K562 (cell line): ENCODE measurements at regions not wholly inside any gene's neighbourhood (a gene's known extent, or its start where the extent isn't known, plus 50 kb on each side); places are given as distances from the start of the nearest gene placed in this dataset.

Source experiments
- ATAC-seq: fragments of 200-7000 bp; cut with Tn5 transposase; 3 replicates; pipeline ENCODE4 v1.9.1; 2020; ENCODE audit warnings: moderate library complexity
- BruUV-seq: library from RNA; stranded (reverse); fragments of 400-500 nt; replicated peaks from 2 replicates; lab custom pipeline; 2021; lab: Mats Ljungman, UMichigan
- CTCF ChIA-PET: fragments of 300-600 bp; formaldehyde crosslinking; extraction: SDS; loops from one replicate; lab custom pipeline; 2021; ENCODE audit warnings: low intra/inter-chr PET ratio; lab: Yijun Ruan, JAX
- POLR2A ChIA-PET: fragments of 300-600, 350-650 bp; sonication (Branson Sonifier 250); formaldehyde crosslinking; extraction: SDS; loops from one replicate; lab custom pipeline; 2021; ENCODE audit warnings: antibody characterized with exemption, inconsistent platforms; lab: Yijun Ruan, JAX
- DNase-seq, 4 experiments: peaks; one replicate each; pipeline versions ENCODE4 v3.0.0 to v3.0.0-alpha.2; 2011 to 2018; ENCODE audit warnings: low spot score in 3 of 4, mixed read lengths in 3 of 4; ENCODE audit errors: extremely low read depth in 1 of 4
- FAIRE-seq: peaks from 2 replicates; lab custom pipeline; 2011; peaks lifted over from hg19 to GRCh38; lab: Jason Lieb, UNC
- H2AFZ ChIP-seq: 2 replicates; pipeline ENCODE4 v1.6.0; 2011; ENCODE audit warnings: low read depth, low read length, control low read depth, inconsistent platforms
- H3K27ac ChIP-seq: fragments of 200-600 bp; 3 replicates; pipeline ENCODE4 v1.8.0; 2011; ENCODE audit warnings: low read depth, mild to moderate bottlenecking, control low read depth, inconsistent platforms, low read length, moderate library complexity, mixed read lengths; ENCODE audit errors: extremely low read depth
- H3K27me3 ChIP-seq, 2 experiments: fragments of 300-600 bp in 1 of 2; 2 replicates in 1 of 2; 3 replicates in 1 of 2; pipeline versions ENCODE4 v1.6.0 to v1.8.0; 2011; ENCODE audit warnings: inconsistent platforms in 2 of 2, low read length in 2 of 2, mild to moderate bottlenecking in 1 of 2, mixed read lengths in 1 of 2, moderate library complexity in 1 of 2; ENCODE audit not compliant: control insufficient read depth in 2 of 2, insufficient read depth in 2 of 2
- H3K36me3 ChIP-seq: fragments of 300-600 bp; 3 replicates; pipeline ENCODE4 v1.8.0; 2011; ENCODE audit warnings: mild to moderate bottlenecking, low read length, inconsistent platforms; ENCODE audit not compliant: control insufficient read depth, insufficient read depth
- H3K4me1 ChIP-seq, 2 experiments: fragments of 200-600 bp in 1 of 2; replicated peaks in 1 of 2; 2 replicates in 1 of 2; 3 replicates in 1 of 2; pipeline versions ENCODE4 v1.5.1 to v1.8.0; 2011; ENCODE audit warnings: inconsistent platforms in 2 of 2, low read length in 2 of 2, mild to moderate bottlenecking in 1 of 2, mixed read lengths in 1 of 2, moderate library complexity in 1 of 2; ENCODE audit not compliant: control insufficient read depth in 2 of 2, insufficient read depth in 2 of 2
- H3K4me2 ChIP-seq: 2 replicates; pipeline ENCODE4 v1.6.1; 2011; ENCODE audit warnings: low read length, control low read depth, inconsistent platforms, mixed read lengths; ENCODE audit not compliant: insufficient read depth
- H3K4me3 ChIP-seq: fragments of 200-600 bp; sonication (generic), shearing (Covaris generic); 2 replicates; pipeline ENCODE4 v1.5.1; 2016; ENCODE audit warnings: control low read depth, inconsistent platforms
- H3K79me2 ChIP-seq: fragments of 200-600 bp; 3 replicates; pipeline ENCODE4 v1.8.0; 2011; ENCODE audit warnings: low read length, inconsistent platforms; ENCODE audit not compliant: control insufficient read depth, insufficient read depth
- H3K9ac ChIP-seq, 2 experiments: 2 replicates each; pipeline versions ENCODE4 v1.6.0 to v1.6.1; 2011; ENCODE audit warnings: low read depth in 2 of 2, low read length in 2 of 2, control low read depth in 1 of 2, inconsistent platforms in 1 of 2, mild to moderate bottlenecking in 1 of 2, mixed read lengths in 1 of 2; ENCODE audit not compliant: insufficient read depth in 1 of 2
- H3K9me1 ChIP-seq: one replicate; pipeline ENCODE4 v1.6.0; 2011; ENCODE audit warnings: inconsistent platforms, mild to moderate bottlenecking, low read length, moderate library complexity; ENCODE audit not compliant: control insufficient read depth, insufficient read depth
- H3K9me3 ChIP-seq: replicated peaks from 2 replicates; pipeline ENCODE4 v1.5.1; 2011; ENCODE audit warnings: low read depth, low read length, inconsistent platforms; ENCODE audit not compliant: control insufficient read depth, insufficient read depth
- H4K20me1 ChIP-seq: replicated peaks from 2 replicates; pipeline ENCODE4 v1.6.1; 2011; ENCODE audit warnings: low read length, inconsistent platforms, mixed read lengths; ENCODE audit not compliant: control insufficient read depth, insufficient read depth
- BDP1 ChIP-seq: IDR thresholded peaks from 3 replicates; pipeline ENCODE4 v1.6.1; 2011; ENCODE audit not compliant: insufficient read length, insufficient read depth
- CHCHD3 ChIP-seq: fragments of 250-450 bp; sonication (Bioruptor Pico); IDR thresholded peaks from 2 replicates; pipeline ENCODE4 v2.1.2; 2022; ENCODE audit warnings: mild to moderate bottlenecking
- HLTF ChIP-seq: fragments of 450-650 bp; IDR thresholded peaks from 2 replicates; pipeline ENCODE4 v1.6.1; 2016
- SIX5 ChIP-seq, 2 experiments: IDR thresholded peaks; 2 replicates each; pipeline ENCODE4 v1.6.1; 2011; ENCODE audit warnings: low read length in 2 of 2, borderline replicate concordance in 1 of 2, low read depth in 1 of 2, mild to moderate bottlenecking in 1 of 2, moderate library complexity in 1 of 2; ENCODE audit not compliant: insufficient read depth in 1 of 2
- TAF7 ChIP-seq: fragments of 450-650 bp; IDR thresholded peaks from 2 replicates; pipeline ENCODE4 v1.6.1; 2016; ENCODE audit warnings: missing genetic modification characterization, missing compliant biosample characterization
- TEAD1 ChIP-seq, 2 experiments: fragments of 450-650 bp in 1 of 2; sonication (generic) in 1 of 2; formaldehyde crosslinking; IDR thresholded peaks; 2 replicates each; pipeline versions ENCODE4 v1.4.0 to v1.8.0; 2020 to 2022; ENCODE audit warnings: mild to moderate bottlenecking in 2 of 2, missing genetic modification reagents in 1 of 2
- ZNF165 ChIP-seq: fragments of 250-450 bp; sonication (Bioruptor Pico); IDR thresholded peaks from 2 replicates; pipeline ENCODE4 v1.4.0; 2020; ENCODE audit warnings: borderline replicate concordance
- ZNF445 ChIP-seq: fragments of 250-450 bp; sonication (Bioruptor Pico); IDR thresholded peaks from 2 replicates; pipeline ENCODE4 v1.4.0; 2020; ENCODE audit warnings: low read depth, mild to moderate bottlenecking, moderate library complexity
- ZNF589 ChIP-seq: fragments of 200-800 bp; sonication (Bioruptor generic); IDR thresholded peaks from 2 replicates; pipeline ENCODE4 v1.6.1; 2016; ENCODE audit warnings: low read depth, missing genetic modification characterization, missing compliant biosample characterization
- ZNF707 ChIP-seq: fragments of 250-450 bp; sonication (Bioruptor Pico); conservative IDR thresholded peaks from 2 replicates; pipeline ENCODE4 v1.8.0; 2022; ENCODE audit warnings: inconsistent platforms, mild to moderate bottlenecking, moderate library complexity
- ZNF77 ChIP-seq: fragments of 250-450 bp; sonication (Bioruptor Pico); IDR thresholded peaks from 2 replicates; pipeline ENCODE4 v1.5.0; 2020
- ZNF780A ChIP-seq: fragments of 250-450 bp; sonication (Bioruptor Pico); IDR thresholded peaks from 2 replicates; pipeline ENCODE4 v1.5.0; 2021; ENCODE audit warnings: mild to moderate bottlenecking
- WGBS: fragments of 100-300 bp; shearing (Covaris generic); methylation state at CpG from one replicate; pipeline ENCODE4 v1.1.6; 2016; ENCODE audit warnings: low coverage, mixed read lengths; ENCODE audit not compliant: insufficient coverage; ENCODE audit errors: missing lambda C conversion rate; 5-methylcytosine and 5-hydroxymethylcytosine counted together
- in situ Hi-C: fragments of 300-500 bp; cut with MboI; formaldehyde crosslinking; loops from 4 replicates; pipeline ENCODE4 v1.15.0; 2018; ENCODE audit warnings: inconsistent platforms, mixed read lengths
- intact Hi-C: fragments of 100-400 bp; cut with micrococcal nuclease; formaldehyde crosslinking; loops from 2 replicates; pipeline ENCODE4 v1.14.2; 2022
- TF ChIP-seq, protein P1 (sequence below): fragments of 450-650 bp; IDR thresholded peaks from 2 replicates; pipeline ENCODE4 v1.6.1; 2016; ENCODE audit warnings: mild to moderate bottlenecking
- TF ChIP-seq, protein P2 (sequence below): fragments of 450-650 bp; IDR thresholded peaks from 2 replicates; pipeline ENCODE4 v1.6.1; 2018; ENCODE audit not compliant: partially characterized antibody
- TF ChIP-seq, protein P3 (sequence below): fragments of 150-350 bp; IDR thresholded peaks from 2 replicates; pipeline ENCODE4 v1.6.1; 2014; ENCODE audit warnings: low read depth, mild to moderate bottlenecking, low read length, borderline replicate concordance

DNA sequence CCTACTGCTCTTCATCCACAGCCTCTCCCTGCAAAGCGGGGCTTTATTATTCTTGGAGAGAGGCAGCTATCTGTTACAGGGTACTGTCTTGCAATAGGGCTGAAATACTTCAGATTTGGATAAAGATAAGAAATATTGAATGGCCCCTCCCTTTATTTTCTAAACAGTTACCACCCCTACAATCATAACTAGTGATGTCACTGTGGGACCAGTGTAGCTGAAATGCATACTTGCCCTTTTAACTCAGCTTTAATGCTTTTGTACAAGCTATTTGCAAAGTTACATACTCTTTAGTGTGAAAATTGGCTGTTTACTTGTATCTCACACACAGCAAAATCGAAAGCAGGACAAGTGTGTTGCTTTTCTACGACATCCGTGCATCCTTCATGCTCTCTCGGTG is 261.7 kb upstream of the GATB start:
- POLR2A ChIA-PET = interaction anchor here (0.5 kb wide), 1 partner anchor 39 kb away, joined by 3 read pairs; no protein-coding TSS in a partner anchor
- Histone ChIP-seq H3K4me1 (no peaks in the 10 kb centered on the region), H3K9ac (no peak overlapping the region), H3K36me3 (no peaks in the 10 kb centered on the region), H3K4me2 (no peak overlapping the region), H3K9me3 (no peaks in the 10 kb centered on the region), H4K20me1 (no peaks in the 10 kb centered on the region; the same call in 1 of the 2 replicates), H3K79me2 (no peaks in the 10 kb centered on the region), H3K27ac (no peak overlapping the region), H3K4me3 (no peak overlapping the region), H2AFZ (no peak overlapping the region), H3K9me1 (no peaks in the 10 kb centered on the region), H3K27me3 (peaks cover 2 to 10% of the 10 kb centered on the region in 2 experiments; a peak in 3 of 5 replicates)
- 0% methylated on average over 4 of the region's 5 CpGs for WGBS
- no TSS peak for BruUV-seq
- intact Hi-C loops (no loop called here), in situ Hi-C loops (no loop called here)
- FAIRE-seq (no peak), DNase-seq (no peak), ATAC-seq (no peak)
- CTCF ChIA-PET = no interaction called here
- TF ChIP-seq TAF7 (tag) (no peak), ZNF780A (CRISPR knock-in tag) (no peak), ZNF707 (CRISPR knock-in tag) (no peak), BDP1 (no peak), ZNF589 (CRISPR knock-in tag) (no peak), ZNF165 (CRISPR knock-in tag) (no peak), SIX5 (IDR thresholded peaks at IDR 0.05; ENCODE audit: borderline replicate concordance in 1 of 2, insufficient read depth in 1 of 2, low read depth in 1 of 2, low read length in 2 of 2) (no peak), CHCHD3 (CRISPR knock-in tag) (no peak), HLTF (no peak), ZNF77 (CRISPR knock-in tag) (no peak), ZNF445 (no peak), TEAD1 (CRISPR knock-in tag; IDR thresholded peaks at IDR 0.05) (no peak)
- TF ChIP-seq, protein P1, sequence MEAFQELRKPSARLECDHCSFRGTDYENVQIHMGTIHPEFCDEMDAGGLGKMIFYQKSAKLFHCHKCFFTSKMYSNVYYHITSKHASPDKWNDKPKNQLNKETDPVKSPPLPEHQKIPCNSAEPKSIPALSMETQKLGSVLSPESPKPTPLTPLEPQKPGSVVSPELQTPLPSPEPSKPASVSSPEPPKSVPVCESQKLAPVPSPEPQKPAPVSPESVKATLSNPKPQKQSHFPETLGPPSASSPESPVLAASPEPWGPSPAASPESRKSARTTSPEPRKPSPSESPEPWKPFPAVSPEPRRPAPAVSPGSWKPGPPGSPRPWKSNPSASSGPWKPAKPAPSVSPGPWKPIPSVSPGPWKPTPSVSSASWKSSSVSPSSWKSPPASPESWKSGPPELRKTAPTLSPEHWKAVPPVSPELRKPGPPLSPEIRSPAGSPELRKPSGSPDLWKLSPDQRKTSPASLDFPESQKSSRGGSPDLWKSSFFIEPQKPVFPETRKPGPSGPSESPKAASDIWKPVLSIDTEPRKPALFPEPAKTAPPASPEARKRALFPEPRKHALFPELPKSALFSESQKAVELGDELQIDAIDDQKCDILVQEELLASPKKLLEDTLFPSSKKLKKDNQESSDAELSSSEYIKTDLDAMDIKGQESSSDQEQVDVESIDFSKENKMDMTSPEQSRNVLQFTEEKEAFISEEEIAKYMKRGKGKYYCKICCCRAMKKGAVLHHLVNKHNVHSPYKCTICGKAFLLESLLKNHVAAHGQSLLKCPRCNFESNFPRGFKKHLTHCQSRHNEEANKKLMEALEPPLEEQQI = no peak
- TF ChIP-seq, protein P2, sequence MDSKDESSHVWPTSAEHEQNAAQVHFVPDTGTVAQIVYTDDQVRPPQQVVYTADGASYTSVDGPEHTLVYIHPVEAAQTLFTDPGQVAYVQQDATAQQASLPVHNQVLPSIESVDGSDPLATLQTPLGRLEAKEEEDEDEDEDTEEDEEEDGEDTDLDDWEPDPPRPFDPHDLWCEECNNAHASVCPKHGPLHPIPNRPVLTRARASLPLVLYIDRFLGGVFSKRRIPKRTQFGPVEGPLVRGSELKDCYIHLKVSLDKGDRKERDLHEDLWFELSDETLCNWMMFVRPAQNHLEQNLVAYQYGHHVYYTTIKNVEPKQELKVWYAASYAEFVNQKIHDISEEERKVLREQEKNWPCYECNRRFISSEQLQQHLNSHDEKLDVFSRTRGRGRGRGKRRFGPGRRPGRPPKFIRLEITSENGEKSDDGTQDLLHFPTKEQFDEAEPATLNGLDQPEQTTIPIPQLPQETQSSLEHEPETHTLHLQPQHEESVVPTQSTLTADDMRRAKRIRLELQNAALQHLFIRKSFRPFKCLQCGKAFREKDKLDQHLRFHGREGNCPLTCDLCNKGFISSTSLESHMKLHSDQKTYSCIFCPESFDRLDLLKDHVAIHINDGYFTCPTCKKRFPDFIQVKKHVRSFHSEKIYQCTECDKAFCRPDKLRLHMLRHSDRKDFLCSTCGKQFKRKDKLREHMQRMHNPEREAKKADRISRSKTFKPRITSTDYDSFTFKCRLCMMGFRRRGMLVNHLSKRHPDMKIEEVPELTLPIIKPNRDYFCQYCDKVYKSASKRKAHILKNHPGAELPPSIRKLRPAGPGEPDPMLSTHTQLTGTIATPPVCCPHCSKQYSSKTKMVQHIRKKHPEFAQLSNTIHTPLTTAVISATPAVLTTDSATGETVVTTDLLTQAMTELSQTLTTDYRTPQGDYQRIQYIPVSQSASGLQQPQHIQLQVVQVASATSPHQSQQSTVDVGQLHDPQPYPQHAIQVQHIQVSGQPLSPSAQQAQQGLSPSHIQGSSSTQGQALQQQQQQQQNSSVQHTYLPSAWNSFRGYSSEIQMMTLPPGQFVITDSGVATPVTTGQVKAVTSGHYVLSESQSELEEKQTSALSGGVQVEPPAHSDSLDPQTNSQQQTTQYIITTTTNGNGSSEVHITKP = no peak
- TF ChIP-seq, protein P3, sequence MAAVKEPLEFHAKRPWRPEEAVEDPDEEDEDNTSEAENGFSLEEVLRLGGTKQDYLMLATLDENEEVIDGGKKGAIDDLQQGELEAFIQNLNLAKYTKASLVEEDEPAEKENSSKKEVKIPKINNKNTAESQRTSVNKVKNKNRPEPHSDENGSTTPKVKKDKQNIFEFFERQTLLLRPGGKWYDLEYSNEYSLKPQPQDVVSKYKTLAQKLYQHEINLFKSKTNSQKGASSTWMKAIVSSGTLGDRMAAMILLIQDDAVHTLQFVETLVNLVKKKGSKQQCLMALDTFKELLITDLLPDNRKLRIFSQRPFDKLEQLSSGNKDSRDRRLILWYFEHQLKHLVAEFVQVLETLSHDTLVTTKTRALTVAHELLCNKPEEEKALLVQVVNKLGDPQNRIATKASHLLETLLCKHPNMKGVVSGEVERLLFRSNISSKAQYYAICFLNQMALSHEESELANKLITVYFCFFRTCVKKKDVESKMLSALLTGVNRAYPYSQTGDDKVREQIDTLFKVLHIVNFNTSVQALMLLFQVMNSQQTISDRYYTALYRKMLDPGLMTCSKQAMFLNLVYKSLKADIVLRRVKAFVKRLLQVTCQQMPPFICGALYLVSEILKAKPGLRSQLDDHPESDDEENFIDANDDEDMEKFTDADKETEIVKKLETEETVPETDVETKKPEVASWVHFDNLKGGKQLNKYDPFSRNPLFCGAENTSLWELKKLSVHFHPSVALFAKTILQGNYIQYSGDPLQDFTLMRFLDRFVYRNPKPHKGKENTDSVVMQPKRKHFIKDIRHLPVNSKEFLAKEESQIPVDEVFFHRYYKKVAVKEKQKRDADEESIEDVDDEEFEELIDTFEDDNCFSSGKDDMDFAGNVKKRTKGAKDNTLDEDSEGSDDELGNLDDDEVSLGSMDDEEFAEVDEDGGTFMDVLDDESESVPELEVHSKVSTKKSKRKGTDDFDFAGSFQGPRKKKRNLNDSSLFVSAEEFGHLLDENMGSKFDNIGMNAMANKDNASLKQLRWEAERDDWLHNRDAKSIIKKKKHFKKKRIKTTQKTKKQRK = no peak
